K562 (cell line): ENCODE measurements at regions not wholly inside any gene's neighbourhood (a gene's known extent, or its start where the extent isn't known, plus 50 kb on each side); places are given as distances from the start of the nearest gene placed in this dataset.
"Not testable (repeated sequence)": the region's sequence is repeated elsewhere in the genome, so short reads cannot be mapped to it uniquely, and the experiment has no call there.

Experiments used
- ATAC-seq: fragments of 200-7000 bp; cut with Tn5 transposase; 3 replicates; pipeline ENCODE4 v1.9.1; 2020; ENCODE audit warnings: moderate library complexity
- BruUV-seq: library from RNA; stranded (reverse); fragments of 400-500 nt; replicated peaks from 2 replicates; lab custom pipeline; 2021; lab: Mats Ljungman, UMichigan
- CTCF ChIA-PET: fragments of 300-600 bp; formaldehyde crosslinking; extraction: SDS; loops from one replicate; lab custom pipeline; 2021; ENCODE audit warnings: low intra/inter-chr PET ratio; lab: Yijun Ruan, JAX
- POLR2A ChIA-PET: fragments of 300-600, 350-650 bp; sonication (Branson Sonifier 250); formaldehyde crosslinking; extraction: SDS; loops from one replicate; lab custom pipeline; 2021; ENCODE audit warnings: antibody characterized with exemption, inconsistent platforms; lab: Yijun Ruan, JAX
- DNase-seq, 4 experiments: peaks; one replicate each; pipeline versions ENCODE4 v3.0.0 to v3.0.0-alpha.2; 2011 to 2018; ENCODE audit warnings: low spot score in 3 of 4, mixed read lengths in 3 of 4; ENCODE audit errors: extremely low read depth in 1 of 4
- FAIRE-seq: peaks from 2 replicates; lab custom pipeline; 2011; peaks lifted over from hg19 to GRCh38; lab: Jason Lieb, UNC
- H2AFZ ChIP-seq: 2 replicates; pipeline ENCODE4 v1.6.0; 2011; ENCODE audit warnings: low read depth, low read length, control low read depth, inconsistent platforms
- H3K27ac ChIP-seq: fragments of 200-600 bp; 3 replicates; pipeline ENCODE4 v1.8.0; 2011; ENCODE audit warnings: low read depth, mild to moderate bottlenecking, control low read depth, inconsistent platforms, low read length, moderate library complexity, mixed read lengths; ENCODE audit errors: extremely low read depth
- H3K27me3 ChIP-seq, 2 experiments: fragments of 300-600 bp in 1 of 2; 2 replicates in 1 of 2; 3 replicates in 1 of 2; pipeline versions ENCODE4 v1.6.0 to v1.8.0; 2011; ENCODE audit warnings: inconsistent platforms in 2 of 2, low read length in 2 of 2, mild to moderate bottlenecking in 1 of 2, mixed read lengths in 1 of 2, moderate library complexity in 1 of 2; ENCODE audit not compliant: control insufficient read depth in 2 of 2, insufficient read depth in 2 of 2
- H3K36me3 ChIP-seq: fragments of 300-600 bp; 3 replicates; pipeline ENCODE4 v1.8.0; 2011; ENCODE audit warnings: mild to moderate bottlenecking, low read length, inconsistent platforms; ENCODE audit not compliant: control insufficient read depth, insufficient read depth
- H3K4me1 ChIP-seq, 2 experiments: fragments of 200-600 bp in 1 of 2; replicated peaks in 1 of 2; 2 replicates in 1 of 2; 3 replicates in 1 of 2; pipeline versions ENCODE4 v1.5.1 to v1.8.0; 2011; ENCODE audit warnings: inconsistent platforms in 2 of 2, low read length in 2 of 2, mild to moderate bottlenecking in 1 of 2, mixed read lengths in 1 of 2, moderate library complexity in 1 of 2; ENCODE audit not compliant: control insufficient read depth in 2 of 2, insufficient read depth in 2 of 2
- H3K4me2 ChIP-seq: 2 replicates; pipeline ENCODE4 v1.6.1; 2011; ENCODE audit warnings: low read length, control low read depth, inconsistent platforms, mixed read lengths; ENCODE audit not compliant: insufficient read depth
- H3K4me3 ChIP-seq: fragments of 200-600 bp; sonication (generic), shearing (Covaris generic); 2 replicates; pipeline ENCODE4 v1.5.1; 2016; ENCODE audit warnings: control low read depth, inconsistent platforms
- H3K79me2 ChIP-seq: fragments of 200-600 bp; 3 replicates; pipeline ENCODE4 v1.8.0; 2011; ENCODE audit warnings: low read length, inconsistent platforms; ENCODE audit not compliant: control insufficient read depth, insufficient read depth
- H3K9ac ChIP-seq, 2 experiments: 2 replicates each; pipeline versions ENCODE4 v1.6.0 to v1.6.1; 2011; ENCODE audit warnings: low read depth in 2 of 2, low read length in 2 of 2, control low read depth in 1 of 2, inconsistent platforms in 1 of 2, mild to moderate bottlenecking in 1 of 2, mixed read lengths in 1 of 2; ENCODE audit not compliant: insufficient read depth in 1 of 2
- H3K9me1 ChIP-seq: one replicate; pipeline ENCODE4 v1.6.0; 2011; ENCODE audit warnings: inconsistent platforms, mild to moderate bottlenecking, low read length, moderate library complexity; ENCODE audit not compliant: control insufficient read depth, insufficient read depth
- H3K9me3 ChIP-seq: replicated peaks from 2 replicates; pipeline ENCODE4 v1.5.1; 2011; ENCODE audit warnings: low read depth, low read length, inconsistent platforms; ENCODE audit not compliant: control insufficient read depth, insufficient read depth
- H4K20me1 ChIP-seq: replicated peaks from 2 replicates; pipeline ENCODE4 v1.6.1; 2011; ENCODE audit warnings: low read length, inconsistent platforms, mixed read lengths; ENCODE audit not compliant: control insufficient read depth, insufficient read depth
- RBM15 ChIP-seq: fragments of 200-400 bp; formaldehyde crosslinking; IDR thresholded peaks from 2 replicates; pipeline ENCODE4 v1.6.1; 2018; ENCODE audit warnings: mild to moderate bottlenecking, low read length, moderate library complexity; ENCODE audit not compliant: insufficient read depth
- ZNF512 ChIP-seq: IDR thresholded peaks from 2 replicates; pipeline ENCODE4 v1.6.1; 2016; ENCODE audit warnings: missing genetic modification characterization, missing compliant biosample characterization
- WGBS: fragments of 100-300 bp; shearing (Covaris generic); methylation state at CpG from one replicate; pipeline ENCODE4 v1.1.6; 2016; ENCODE audit warnings: low coverage, mixed read lengths; ENCODE audit not compliant: insufficient coverage; ENCODE audit errors: missing lambda C conversion rate; 5-methylcytosine and 5-hydroxymethylcytosine counted together
- in situ Hi-C: fragments of 300-500 bp; cut with MboI; formaldehyde crosslinking; loops from 4 replicates; pipeline ENCODE4 v1.15.0; 2018; ENCODE audit warnings: inconsistent platforms, mixed read lengths
- intact Hi-C: fragments of 100-400 bp; cut with micrococcal nuclease; formaldehyde crosslinking; loops from 2 replicates; pipeline ENCODE4 v1.14.2; 2022

- H3K4me2 ChIP-seq, H3K4me1 ChIP-seq, H3K36me3 ChIP-seq, H3K4me3 ChIP-seq, BruUV-seq, DNase-seq, H2AFZ ChIP-seq, H3K9ac ChIP-seq, H4K20me1 ChIP-seq, H3K27ac ChIP-seq, FAIRE-seq, H3K9me1 ChIP-seq, in situ Hi-C loops, H3K9me3 ChIP-seq, POLR2A ChIA-PET, ATAC-seq, H3K79me2 ChIP-seq: not testable (repeated sequence)
- CTCF ChIA-PET, result interaction anchor here (0.7 kb wide), 1 partner anchor 17 kb away, joined by 3 read pairs; no protein-coding TSS in a partner anchor
- H3K27me3 ChIP-seq, result peaks cover 20 to 51% of the 10 kb centered on the region in 2 experiments; a peak in 4 of 5 replicates
- WGBS, result 2% methylated on average over 9 of the region's 9 CpGs
- intact Hi-C loops, result loop anchor here (10.0 kb wide), 1 partner anchor 267 kb away; the partner anchor contains the start of gene FAM43A
These were observed 265.9 kb downstream of the FAM43A start for GRCh38 chr3:194951629-194951920.

GRCh38 chr3:194951931-194952582, 266.4 kb downstream of the FAM43A start:
- no peak overlapping the region for H3K4me3 ChIP-seq
- peaks cover 25 to 56% of the 10 kb centered on the region in 2 experiments for H3K27me3 ChIP-seq
- H3K9me3 ChIP-seq, result no peaks in the 10 kb centered on the region
- no peaks in the 10 kb centered on the region; a peak in 1 of 5 replicates for H3K4me1 ChIP-seq
- intact Hi-C loops, result loop anchor here (10.0 kb wide), 1 partner anchor 267 kb away; the partner anchor contains the start of gene FAM43A
- ATAC-seq, result no peak
- 0% methylated on average over 6 of the region's 6 CpGs for WGBS
- no peaks in the 10 kb centered on the region for H3K36me3 ChIP-seq
- H3K4me2 ChIP-seq, result no peak overlapping the region
- no peak overlapping the region for H2AFZ ChIP-seq
- H3K27ac ChIP-seq, result no peak overlapping the region
- H4K20me1 ChIP-seq, result 0 out of 2 replicates have a peak, but pooled peaks cover 3% of the 10 kb centered on the region
- TF ChIP-seq ZNF512 (tag) (peak; percentile 98), RBM15 (no peak)
- TF ChIP-seq, all 486 proteins: peak for 1
- CTCF ChIA-PET, result interaction anchor here (0.7 kb wide), 1 partner anchor 17 kb away, joined by 3 read pairs; no protein-coding TSS in a partner anchor
- in situ Hi-C loops, result no loop called here
- H3K9ac ChIP-seq, result no peak overlapping the region
- FAIRE-seq (no peak), DNase-seq (no peak)
- no TSS peak for BruUV-seq
- no peaks in the 10 kb centered on the region for H3K79me2 ChIP-seq
- POLR2A ChIA-PET, result no interaction called here
- no peaks in the 10 kb centered on the region for H3K9me1 ChIP-seq
